GM23338 (cell line): ENCODE measurements at regions not wholly inside any gene's neighbourhood (a gene's known extent, or its start where the extent isn't known, plus 50 kb on each side); places are given as distances from the start of the nearest gene placed in this dataset.
A peak's percentile ranks its signal among the peaks of the same experiment; 100 is the strongest.

Source experiments
- ATAC-seq: fragments of 200-7000 bp; cut with Tn5 transposase; 3 replicates; pipeline ENCODE4 v1.9.1; 2020
- DNase-seq: peaks from one replicate; pipeline ENCODE4 v3.0.0-alpha.2; 2015; ENCODE audit warnings: low spot score
- H2AFZ ChIP-seq: fragments of 200-600 bp; sonication (generic); 2 replicates; pipeline ENCODE4 v1.8.0; 2016; ENCODE audit warnings: antibody characterized with exemption, mild to moderate bottlenecking, moderate library complexity
- H3F3A ChIP-seq: fragments of 200-600 bp; sonication (generic); replicated peaks from 2 replicates; pipeline ENCODE4 v1.8.0; 2017; ENCODE audit warnings: antibody characterized with exemption, mixed run types, low read depth
- H3K27ac ChIP-seq: fragments of 200-600 bp; sonication (generic); 2 replicates; pipeline ENCODE4 v1.6.1; 2016; ENCODE audit warnings: low read depth
- H3K27me3 ChIP-seq: fragments of 200-600 bp; sonication (generic); 2 replicates; pipeline ENCODE4 v1.8.0; 2016; ENCODE audit warnings: mild to moderate bottlenecking, mixed run types, moderate library complexity; ENCODE audit not compliant: insufficient read depth
- H3K36me3 ChIP-seq: fragments of 200-600 bp; sonication (generic); 2 replicates; pipeline ENCODE4 v1.8.0; 2016; ENCODE audit warnings: mild to moderate bottlenecking; ENCODE audit not compliant: insufficient read depth
- H3K4me1 ChIP-seq: fragments of 200-600 bp; sonication (generic); 2 replicates; pipeline ENCODE4 v1.8.0; 2016; ENCODE audit warnings: mild to moderate bottlenecking, moderate library complexity; ENCODE audit not compliant: insufficient read depth
- H3K4me2 ChIP-seq: fragments of 200-600 bp; sonication (generic); 2 replicates; pipeline ENCODE4 v1.7.1; 2017; ENCODE audit warnings: mixed run types
- H3K4me3 ChIP-seq: fragments of 200-600 bp; sonication (generic); 2 replicates; pipeline ENCODE4 v1.6.1; 2016; ENCODE audit warnings: mixed run types
- H3K79me2 ChIP-seq: fragments of 200-600 bp; sonication (generic); replicated peaks from 2 replicates; pipeline ENCODE4 v1.8.0; 2017; ENCODE audit warnings: mild to moderate bottlenecking; ENCODE audit not compliant: insufficient read depth
- H3K9me2 ChIP-seq: fragments of 200-600 bp; sonication (generic); 2 replicates; pipeline ENCODE4 v1.8.0; 2017; ENCODE audit not compliant: insufficient read depth
- H4K20me1 ChIP-seq: fragments of 200-600 bp; sonication (generic); replicated peaks from 2 replicates; pipeline ENCODE4 v1.8.0; 2017; ENCODE audit warnings: mild to moderate bottlenecking; ENCODE audit not compliant: insufficient read depth
- H3K27ac Mint-ChIP-seq: 2 replicates; pipeline ENCODE4 v1.8.0; 2020; ENCODE audit warnings: inconsistent platforms, mild to moderate bottlenecking, moderate library complexity, mixed read lengths
- H3K27me3 Mint-ChIP-seq: 3 replicates; pipeline ENCODE4 v1.8.0; 2022; ENCODE audit warnings: low read depth, mild to moderate bottlenecking, moderate library complexity, mixed read lengths, inconsistent platforms; ENCODE audit not compliant: insufficient read depth, poor library complexity
- H3K36me3 Mint-ChIP-seq: 3 replicates; pipeline ENCODE4 v1.8.0; 2021; ENCODE audit warnings: low read depth, mild to moderate bottlenecking, inconsistent platforms, moderate library complexity, mixed read lengths
- H3K4me1 Mint-ChIP-seq: 3 replicates; pipeline ENCODE4 v1.8.0; 2020; ENCODE audit warnings: mild to moderate bottlenecking, inconsistent platforms, mixed read lengths
- H3K4me3 Mint-ChIP-seq: 3 replicates; pipeline ENCODE4 v1.8.0; 2021; ENCODE audit warnings: moderate library complexity, mild to moderate bottlenecking, inconsistent platforms, mixed read lengths
- H3K9me3 Mint-ChIP-seq: 3 replicates; pipeline ENCODE4 v1.8.0; 2020; ENCODE audit warnings: moderate library complexity, mild to moderate bottlenecking, inconsistent platforms, mixed read lengths
- CREB1 ChIP-seq: fragments of 250-450 bp; sonication (Bioruptor Pico); IDR thresholded peaks from 2 replicates; pipeline ENCODE4 v1.5.0; 2020; ENCODE audit warnings: low read depth, mild to moderate bottlenecking, moderate library complexity
- JUNB ChIP-seq: IDR thresholded peaks from one replicate; pipeline ENCODE4 v1.6.1; 2016; ENCODE audit warnings: antibody characterized with exemption; ENCODE audit not compliant: unreplicated experiment
- NANOG ChIP-seq: IDR thresholded peaks from 2 replicates; pipeline ENCODE4 v1.6.1; 2016; ENCODE audit warnings: antibody characterized with exemption, borderline replicate concordance
- POLR2AphosphoS5 ChIP-seq: IDR thresholded peaks from 2 replicates; pipeline ENCODE4 v1.6.1; 2016; ENCODE audit warnings: antibody characterized with exemption, low read depth
- STAT1 ChIP-seq: IDR thresholded peaks from one replicate; pipeline ENCODE4 v1.6.1; 2016; ENCODE audit warnings: antibody characterized with exemption; ENCODE audit not compliant: unreplicated experiment
- ZNF114 ChIP-seq: fragments of 250-450 bp; sonication (Bioruptor Pico); IDR thresholded peaks from 2 replicates; pipeline ENCODE4 v1.5.0; 2020; ENCODE audit warnings: mild to moderate bottlenecking, moderate library complexity
- ZNF462 ChIP-seq: fragments of 250-450 bp; sonication (Bioruptor Pico); IDR thresholded peaks from 2 replicates; pipeline ENCODE4 v1.5.0; 2020; ENCODE audit warnings: mild to moderate bottlenecking, moderate library complexity
- TF ChIP-seq, protein P1 (sequence below), 2 experiments: fragments of 200-600 bp in 1 of 2; sonication (generic) in 1 of 2; conservative IDR thresholded peaks; 2 replicates each; pipeline versions ENCODE4 v1.5.1 to v1.6.1; 2016 to 2017; ENCODE audit warnings: antibody characterized with exemption in 2 of 2, low read depth in 2 of 2, mild to moderate bottlenecking in 2 of 2, moderate library complexity in 1 of 2
- TF ChIP-seq, protein P2 (sequence below): IDR thresholded peaks from one replicate; pipeline ENCODE4 v1.6.1; 2018; ENCODE audit warnings: antibody characterized with exemption; ENCODE audit not compliant: unreplicated experiment
- TF ChIP-seq, protein P3 (sequence below): IDR thresholded peaks from 2 replicates; pipeline ENCODE4 v1.6.1; 2016; ENCODE audit warnings: antibody characterized with exemption

- no peak overlapping the region for H3K27ac ChIP-seq
- no peak overlapping the region for H3K4me2 ChIP-seq
- no peak overlapping the region for H3K4me3 Mint-ChIP-seq
- no peaks in the 10 kb centered on the region for H3K79me2 ChIP-seq
- no peaks in the 10 kb centered on the region for H3K9me2 ChIP-seq
- H2AFZ ChIP-seq: no peak overlapping the region
- no peak overlapping the region for H3K27ac Mint-ChIP-seq
- no peak for ATAC-seq
- H3K4me1 ChIP-seq: no peaks in the 10 kb centered on the region
- H3K36me3 ChIP-seq: no peaks in the 10 kb centered on the region
- H3K4me1 Mint-ChIP-seq: no peaks in the 10 kb centered on the region
- no peak for DNase-seq
- no peaks in the 10 kb centered on the region for H3K27me3 ChIP-seq
- no peaks in the 10 kb centered on the region for H3K27me3 Mint-ChIP-seq
- TF ChIP-seq, protein P1, sequence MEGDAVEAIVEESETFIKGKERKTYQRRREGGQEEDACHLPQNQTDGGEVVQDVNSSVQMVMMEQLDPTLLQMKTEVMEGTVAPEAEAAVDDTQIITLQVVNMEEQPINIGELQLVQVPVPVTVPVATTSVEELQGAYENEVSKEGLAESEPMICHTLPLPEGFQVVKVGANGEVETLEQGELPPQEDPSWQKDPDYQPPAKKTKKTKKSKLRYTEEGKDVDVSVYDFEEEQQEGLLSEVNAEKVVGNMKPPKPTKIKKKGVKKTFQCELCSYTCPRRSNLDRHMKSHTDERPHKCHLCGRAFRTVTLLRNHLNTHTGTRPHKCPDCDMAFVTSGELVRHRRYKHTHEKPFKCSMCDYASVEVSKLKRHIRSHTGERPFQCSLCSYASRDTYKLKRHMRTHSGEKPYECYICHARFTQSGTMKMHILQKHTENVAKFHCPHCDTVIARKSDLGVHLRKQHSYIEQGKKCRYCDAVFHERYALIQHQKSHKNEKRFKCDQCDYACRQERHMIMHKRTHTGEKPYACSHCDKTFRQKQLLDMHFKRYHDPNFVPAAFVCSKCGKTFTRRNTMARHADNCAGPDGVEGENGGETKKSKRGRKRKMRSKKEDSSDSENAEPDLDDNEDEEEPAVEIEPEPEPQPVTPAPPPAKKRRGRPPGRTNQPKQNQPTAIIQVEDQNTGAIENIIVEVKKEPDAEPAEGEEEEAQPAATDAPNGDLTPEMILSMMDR (conservative IDR thresholded peaks at IDR 0.05; ENCODE audit: low read depth in 2 of 2): peak; percentile 21 to 27; a peak in 1 of 4 replicates
- TF ChIP-seq, protein P2, sequence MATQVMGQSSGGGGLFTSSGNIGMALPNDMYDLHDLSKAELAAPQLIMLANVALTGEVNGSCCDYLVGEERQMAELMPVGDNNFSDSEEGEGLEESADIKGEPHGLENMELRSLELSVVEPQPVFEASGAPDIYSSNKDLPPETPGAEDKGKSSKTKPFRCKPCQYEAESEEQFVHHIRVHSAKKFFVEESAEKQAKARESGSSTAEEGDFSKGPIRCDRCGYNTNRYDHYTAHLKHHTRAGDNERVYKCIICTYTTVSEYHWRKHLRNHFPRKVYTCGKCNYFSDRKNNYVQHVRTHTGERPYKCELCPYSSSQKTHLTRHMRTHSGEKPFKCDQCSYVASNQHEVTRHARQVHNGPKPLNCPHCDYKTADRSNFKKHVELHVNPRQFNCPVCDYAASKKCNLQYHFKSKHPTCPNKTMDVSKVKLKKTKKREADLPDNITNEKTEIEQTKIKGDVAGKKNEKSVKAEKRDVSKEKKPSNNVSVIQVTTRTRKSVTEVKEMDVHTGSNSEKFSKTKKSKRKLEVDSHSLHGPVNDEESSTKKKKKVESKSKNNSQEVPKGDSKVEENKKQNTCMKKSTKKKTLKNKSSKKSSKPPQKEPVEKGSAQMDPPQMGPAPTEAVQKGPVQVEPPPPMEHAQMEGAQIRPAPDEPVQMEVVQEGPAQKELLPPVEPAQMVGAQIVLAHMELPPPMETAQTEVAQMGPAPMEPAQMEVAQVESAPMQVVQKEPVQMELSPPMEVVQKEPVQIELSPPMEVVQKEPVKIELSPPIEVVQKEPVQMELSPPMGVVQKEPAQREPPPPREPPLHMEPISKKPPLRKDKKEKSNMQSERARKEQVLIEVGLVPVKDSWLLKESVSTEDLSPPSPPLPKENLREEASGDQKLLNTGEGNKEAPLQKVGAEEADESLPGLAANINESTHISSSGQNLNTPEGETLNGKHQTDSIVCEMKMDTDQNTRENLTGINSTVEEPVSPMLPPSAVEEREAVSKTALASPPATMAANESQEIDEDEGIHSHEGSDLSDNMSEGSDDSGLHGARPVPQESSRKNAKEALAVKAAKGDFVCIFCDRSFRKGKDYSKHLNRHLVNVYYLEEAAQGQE: no peak
- H3F3A ChIP-seq: no peaks in the 10 kb centered on the region
- no peaks in the 10 kb centered on the region; the same call in 2 of the 3 replicates for H3K9me3 Mint-ChIP-seq
- no peak overlapping the region for H3K4me3 ChIP-seq
- H4K20me1 ChIP-seq: no peaks in the 10 kb centered on the region
- no peaks in the 10 kb centered on the region for H3K36me3 Mint-ChIP-seq
These were observed 489.9 kb downstream of the TFAP2A start for GRCh38 chr6:9924971-9925370.

DNA sequence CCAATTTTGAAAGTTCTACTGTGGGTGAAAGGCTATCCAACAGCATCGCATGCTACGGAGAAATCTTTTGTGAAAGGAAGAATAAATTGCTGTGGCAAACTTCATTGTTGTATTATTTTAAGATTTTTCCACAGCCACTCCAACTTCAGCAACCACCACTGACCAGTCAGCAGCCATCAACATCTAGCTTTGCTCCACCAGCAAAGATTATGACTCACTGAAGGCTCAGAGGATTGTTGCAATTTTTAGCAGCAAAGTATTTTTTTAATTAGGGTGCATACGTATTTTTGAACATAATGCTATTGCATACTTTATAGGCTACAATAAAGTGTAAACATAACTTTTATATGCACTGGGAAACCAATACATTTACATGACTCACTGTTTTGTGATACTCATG, 493.5 kb downstream of the TFAP2A start:
- H3K36me3 ChIP-seq: no peaks in the 10 kb centered on the region
- no peaks in the 10 kb centered on the region for H3F3A ChIP-seq
- ATAC-seq: no peak
- no peaks in the 10 kb centered on the region for H4K20me1 ChIP-seq
- no peaks in the 10 kb centered on the region for H3K79me2 ChIP-seq
- no peak overlapping the region for H3K4me2 ChIP-seq
- no peak overlapping the region for H3K27ac Mint-ChIP-seq
- H3K4me1 ChIP-seq: no peaks in the 10 kb centered on the region
- H3K9me2 ChIP-seq: no peaks in the 10 kb centered on the region; the same call in 1 of the 2 replicates
- H3K4me1 Mint-ChIP-seq: no peaks in the 10 kb centered on the region
- no peak overlapping the region for H3K4me3 Mint-ChIP-seq
- H3K36me3 Mint-ChIP-seq: no peaks in the 10 kb centered on the region
- no peak overlapping the region for H2AFZ ChIP-seq
- no peaks in the 10 kb centered on the region; the same call in 2 of the 3 replicates for H3K9me3 Mint-ChIP-seq
- H3K27me3 Mint-ChIP-seq: no peaks in the 10 kb centered on the region
- no peak overlapping the region for H3K27ac ChIP-seq
- no peak overlapping the region for H3K4me3 ChIP-seq
- DNase-seq: no peak
- H3K27me3 ChIP-seq: no peaks in the 10 kb centered on the region
- no peak for TF ChIP-seq STAT1
- no peak for TF ChIP-seq CREB1
- TF ChIP-seq JUNB: no peak
- TF ChIP-seq NANOG: no peak
- no peak for TF ChIP-seq ZNF462 (CRISPR knock-in tag)
- no peak for TF ChIP-seq POLR2AphosphoS5
- TF ChIP-seq ZNF114: no peak
- TF ChIP-seq, protein P3, sequence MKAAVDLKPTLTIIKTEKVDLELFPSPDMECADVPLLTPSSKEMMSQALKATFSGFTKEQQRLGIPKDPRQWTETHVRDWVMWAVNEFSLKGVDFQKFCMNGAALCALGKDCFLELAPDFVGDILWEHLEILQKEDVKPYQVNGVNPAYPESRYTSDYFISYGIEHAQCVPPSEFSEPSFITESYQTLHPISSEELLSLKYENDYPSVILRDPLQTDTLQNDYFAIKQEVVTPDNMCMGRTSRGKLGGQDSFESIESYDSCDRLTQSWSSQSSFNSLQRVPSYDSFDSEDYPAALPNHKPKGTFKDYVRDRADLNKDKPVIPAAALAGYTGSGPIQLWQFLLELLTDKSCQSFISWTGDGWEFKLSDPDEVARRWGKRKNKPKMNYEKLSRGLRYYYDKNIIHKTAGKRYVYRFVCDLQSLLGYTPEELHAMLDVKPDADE: no peak
